B cell (primary cell): ENCODE measurements at regions not wholly inside any gene's neighbourhood (a gene's known extent, or its start where the extent isn't known, plus 50 kb on each side); places are given as distances from the start of the nearest gene placed in this dataset.

ENCODE experiments used
- ATAC-seq: fragments of 200-7000 bp; cut with Tn5 transposase; one replicate; pipeline ENCODE4 v1.10.0; 2021; ENCODE audit warnings: low read depth, mild to moderate bottlenecking, moderate number of reproducible peaks, moderate library complexity
- CTCF ChIA-PET: fragments of 350-600 bp; sonication (Branson Sonifier 250); formaldehyde crosslinking; loops from one replicate; lab custom pipeline; 2021; ENCODE audit warnings: antibody characterized with exemption, inconsistent platforms; lab: Charles Lee
- POLR2A ChIA-PET: fragments of 350-600 bp; sonication (Branson Sonifier 250); formaldehyde crosslinking; loops from one replicate; lab custom pipeline; 2021; ENCODE audit warnings: antibody characterized with exemption; lab: Charles Lee
- DNase-seq: peaks from one replicate; pipeline ENCODE4 v3.0.0; 2013
- H2AFZ ChIP-seq: 2 replicates; pipeline ENCODE4 v1.6.1; 2012; ENCODE audit warnings: mild to moderate bottlenecking, low read depth, low read length; ENCODE audit not compliant: insufficient read depth, poor library complexity, severe bottlenecking
- H3K27ac ChIP-seq, 2 donors: 1 replicate in 1 of 2; 2 replicates in 1 of 2; pipeline ENCODE4 v1.5.1; 2012 to 2013; ENCODE audit warnings: low read length in 2 of 2, mild to moderate bottlenecking in 2 of 2, moderate library complexity in 1 of 2
- H3K27me3 ChIP-seq, 4 experiments: fragments of 200-600 bp in 1 of 4; sonication (generic) in 1 of 4; replicated peaks in 1 of 4; 1 replicate in 2 of 4; 2 replicates in 2 of 4; pipeline versions ENCODE4 v1.6.1 to v1.7.0; 2013 to 2016; ENCODE audit warnings: low read length in 3 of 4, mild to moderate bottlenecking in 2 of 4, mixed read lengths in 1 of 4, moderate library complexity in 1 of 4; ENCODE audit not compliant: insufficient read depth in 4 of 4, control insufficient read depth in 3 of 4; ENCODE audit errors: control extremely low read depth in 1 of 4
- H3K36me3 ChIP-seq, 2 experiments: replicated peaks in 1 of 2; 1 replicate in 1 of 2; 2 replicates in 1 of 2; pipeline versions ENCODE4 v1.6.1 to v1.7.1; 2013; ENCODE audit warnings: low read length in 1 of 2; ENCODE audit not compliant: insufficient read depth in 2 of 2, control insufficient read depth in 1 of 2; ENCODE audit errors: control extremely low read depth in 1 of 2, extremely low read depth in 1 of 2
- H3K4me1 ChIP-seq, 2 donors: fragments of 200-600 bp in 1 of 2; sonication (generic) in 1 of 2; 1 replicate in 1 of 2; 2 replicates in 1 of 2; pipeline versions ENCODE4 v1.5.1 to v1.6.1; 2013 to 2017; ENCODE audit warnings: low read length in 2 of 2; ENCODE audit not compliant: control insufficient read depth in 2 of 2, insufficient read depth in 2 of 2
- H3K4me2 ChIP-seq: replicated peaks from 2 replicates; pipeline ENCODE3; 2012; ENCODE audit warnings: mild to moderate bottlenecking, low read depth, low read length; ENCODE audit not compliant: poor library complexity, severe bottlenecking
- H3K4me3 ChIP-seq, 5 experiments: fragments of 200-600 bp in 1 of 5; sonication (generic) in 1 of 5; 1 replicate in 3 of 5; 2 replicates in 2 of 5; pipeline versions ENCODE4 v1.5.1 to v1.7.0; 2011 to 2016; ENCODE audit warnings: low read length in 4 of 5, mild to moderate bottlenecking in 4 of 5, low read depth in 2 of 5, control low read depth in 1 of 5, moderate library complexity in 1 of 5; ENCODE audit not compliant: insufficient read depth in 1 of 5; ENCODE audit errors: control extremely low read depth in 1 of 5, extremely low read depth in 1 of 5
- H3K79me2 ChIP-seq: fragments of 200-600 bp; sonication (generic); one replicate; pipeline ENCODE4 v1.6.0; 2016; ENCODE audit warnings: low read length; ENCODE audit not compliant: control insufficient read depth, insufficient read depth
- H3K9ac ChIP-seq: fragments of 200-600 bp; sonication (generic); 2 replicates; pipeline ENCODE4 v1.6.1; 2017; ENCODE audit warnings: mild to moderate bottlenecking, low read length, moderate library complexity
- H3K9me3 ChIP-seq, 3 donors: one replicate each; pipeline versions ENCODE4 v1.6.1 to v1.7.1; 2013; ENCODE audit warnings: low read length in 2 of 3; ENCODE audit not compliant: control insufficient read depth in 2 of 3, insufficient read depth in 1 of 3; ENCODE audit errors: control extremely low read depth in 1 of 3
- H4K20me1 ChIP-seq: 2 replicates; pipeline ENCODE4 v1.6.0; 2012; ENCODE audit warnings: mild to moderate bottlenecking, low read length; ENCODE audit not compliant: insufficient read depth, control insufficient read depth, poor library complexity, severe bottlenecking
- H3K27ac Mint-ChIP-seq: one replicate; pipeline ENCODE4 v1.8.0; 2021; ENCODE audit warnings: mixed read lengths
- H3K27me3 Mint-ChIP-seq: one replicate; pipeline ENCODE4 v1.8.0; 2021; ENCODE audit warnings: mixed read lengths
- H3K4me1 Mint-ChIP-seq: one replicate; pipeline ENCODE4 v1.8.0; 2021; ENCODE audit warnings: mixed read lengths
- H3K4me3 Mint-ChIP-seq: one replicate; pipeline ENCODE4 v1.8.0; 2021; ENCODE audit warnings: mixed read lengths
- H3K9me3 Mint-ChIP-seq: one replicate; pipeline ENCODE4 v1.8.0; 2022; ENCODE audit warnings: mixed read lengths; ENCODE audit not compliant: insufficient read depth
- CTCF ChIP-seq: fragments of 200-600 bp; IDR thresholded peaks from one replicate; pipeline ENCODE4 v1.8.0; 2022; ENCODE audit warnings: antibody characterized with exemption, mild to moderate bottlenecking
- EZH2 ChIP-seq: IDR thresholded peaks from 2 replicates; pipeline ENCODE4 v1.6.1; 2012; ENCODE audit warnings: borderline replicate concordance, low read depth, mild to moderate bottlenecking, moderate library complexity, low read length; ENCODE audit not compliant: insufficient read depth, poor library complexity, severe bottlenecking
- WGBS: methylation state at CpG from one replicate; pipeline ENCODE4 v1.1.5; 2013; ENCODE audit warnings: missing lambda C conversion rate; ENCODE audit not compliant: insufficient coverage; 5-methylcytosine and 5-hydroxymethylcytosine counted together
- intact Hi-C: fragments of 100-400 bp; cut with micrococcal nuclease; formaldehyde crosslinking; loops from one replicate; pipeline ENCODE4 v1.10.0; 2022

- Mint-ChIP-seq H3K9me3 (peaks cover 3% of the 10 kb centered on the region), H3K4me1 (no peaks in the 10 kb centered on the region), H3K27me3 (no peaks in the 10 kb centered on the region), H3K27ac (no peak overlapping the region), H3K4me3 (no peak overlapping the region)
- CTCF ChIA-PET, result no interaction called here
- WGBS, result no CpG with 5 or more reads among the region's 7 CpGs
- intact Hi-C loops, result no loop called here
- DNase-seq, result no peak
- Histone ChIP-seq H3K9ac (no peak overlapping the region), H3K27me3 (no peaks in the 10 kb centered on the region), H3K27ac (no peak overlapping the region), H4K20me1 (no peaks in the 10 kb centered on the region), H3K79me2 (no peaks in the 10 kb centered on the region), H3K4me1 (no peaks in the 10 kb centered on the region), H3K4me2 (no peak overlapping the region), H3K36me3 (no peaks in the 10 kb centered on the region), H3K4me3 (no peak overlapping the region), H3K9me3 (peaks cover 0 to 8% (median 0%) of the 10 kb centered on the region in 3 donors), H2AFZ (no peak overlapping the region)
- POLR2A ChIA-PET, result no interaction called here
- no peak for TF ChIP-seq EZH2
- TF ChIP-seq CTCF, result no peak
- ATAC-seq, result no peak
These were observed 1008.0 kb upstream of the CRIM1 start for GRCh38 chr2:35347561-35347960.

- no peaks in the 10 kb centered on the region for H3K79me2 ChIP-seq
- no peak for ATAC-seq
- no peak overlapping the region for H3K9ac ChIP-seq
- H3K4me2 ChIP-seq, result no peak overlapping the region
- no peaks in the 10 kb centered on the region for H3K27me3 ChIP-seq
- Mint-ChIP-seq H3K4me3 (no peak overlapping the region), H3K27ac (no peak overlapping the region), H3K4me1 (no peaks in the 10 kb centered on the region), H3K27me3 (no peaks in the 10 kb centered on the region), H3K9me3 (peaks cover 2% of the 10 kb centered on the region)
- H3K9me3 ChIP-seq, result peaks cover 0 to 18% (median 0%) of the 10 kb centered on the region in 3 donors
- WGBS, result 55% methylated on average over 3 of the region's 4 CpGs
- no peaks in the 10 kb centered on the region for H4K20me1 ChIP-seq
- intact Hi-C loops, result no loop called here
- no peak overlapping the region for H2AFZ ChIP-seq
- POLR2A ChIA-PET, result no interaction called here
- no peak for TF ChIP-seq EZH2
- no peak for TF ChIP-seq CTCF
- H3K4me1 ChIP-seq, result no peaks in the 10 kb centered on the region
- no peaks in the 10 kb centered on the region for H3K36me3 ChIP-seq
- CTCF ChIA-PET, result no interaction called here
- H3K27ac ChIP-seq, result no peak overlapping the region
- no peak for DNase-seq
- no peak overlapping the region for H3K4me3 ChIP-seq
These were observed 1012.4 kb upstream of the CRIM1 start for GRCh38 chr2:35343135-35343534.
